ENCODE measurements at regions not wholly inside any gene's neighbourhood (a gene's known extent, or its start where the extent isn't known, plus 50 kb on each side); places are given as distances from the start of the nearest gene placed in this dataset.

- no peaks in the 10 kb centered on the region for H3K36me3 ChIP-seq
- WGBS, 2 donors, result 87 to 92% methylated on average over 2 of the region's 2 CpGs
- H3K9me3 ChIP-seq, result peaks cover 0 to 8% (median 0%) of the 10 kb centered on the region in 4 donors
- no peak overlapping the region for H3K4me3 ChIP-seq
- H3K27me3 ChIP-seq, result no peaks in the 10 kb centered on the region
- TF ChIP-seq POLR2A (IDR thresholded peaks at IDR 0.05) (no peak), CTCF (IDR thresholded peaks at IDR 0.05) (no peak), POLR2AphosphoS5 (IDR thresholded peaks at IDR 0.05) (no peak), EP300 (IDR thresholded peaks at IDR 0.05) (no peak)
- DNase-seq, result no peak
- no peaks in the 10 kb centered on the region for H3K4me1 ChIP-seq
- intact Hi-C loops (cut with DNase I), result no loop called here
- no peak overlapping the region for H3K27ac ChIP-seq
Observed at GRCh38 chr6:119575721-119576120, 226.2 kb upstream of the MAN1A1 start.

- no peak overlapping the region for H3K4me3 ChIP-seq
- no peak for TF ChIP-seq CTCF (IDR thresholded peaks at IDR 0.05)
- no peak for TF ChIP-seq EP300 (IDR thresholded peaks at IDR 0.05)
- TF ChIP-seq POLR2AphosphoS5 (IDR thresholded peaks at IDR 0.05), result no peak
- TF ChIP-seq POLR2A (IDR thresholded peaks at IDR 0.05), result no peak
- WGBS, 2 donors, result 85% methylated on average over 2 of the region's 2 CpGs
Observed at GRCh38 chr6:119568580-119568979, 219.0 kb upstream of the MAN1A1 start.

GRCh38 chr6:119566546-119567260 lies 217.1 kb upstream of the MAN1A1 start:
- Histone ChIP-seq H3K4me1 (no peaks in the 10 kb centered on the region), H3K4me3 (no peak overlapping the region), H3K9me3 (no peaks in the 10 kb centered on the region), H3K27ac (no peak overlapping the region), H3K27me3 (no peaks in the 10 kb centered on the region), H3K36me3 (no peaks in the 10 kb centered on the region)
- TF ChIP-seq POLR2A (IDR thresholded peaks at IDR 0.05) (no peak), POLR2AphosphoS5 (IDR thresholded peaks at IDR 0.05) (no peak), CTCF (IDR thresholded peaks at IDR 0.05) (no peak), EP300 (IDR thresholded peaks at IDR 0.05) (no peak)
- DNase-seq, result no peak
- 92% methylated on average over 19 of the region's 19 CpGs for WGBS, 2 donors
- intact Hi-C loops (cut with DNase I), result no loop called here

More at GRCh38 chr6:119568580-119568979, 219.0 kb upstream of the MAN1A1 start:
- H3K27ac ChIP-seq, result no peak overlapping the region
- no peak for DNase-seq
- no peaks in the 10 kb centered on the region for H3K9me3 ChIP-seq
- H3K27me3 ChIP-seq, result no peaks in the 10 kb centered on the region
- no peaks in the 10 kb centered on the region for H3K36me3 ChIP-seq
- intact Hi-C loops (cut with DNase I), result no loop called here
- H3K4me1 ChIP-seq, result no peaks in the 10 kb centered on the region

- intact Hi-C loops (cut with DNase I), result no loop called here
- no peak overlapping the region for H3K27ac ChIP-seq
- no peak overlapping the region for H3K4me3 ChIP-seq
- H3K9me3 ChIP-seq, result no peaks in the 10 kb centered on the region
- H3K4me1 ChIP-seq, result no peaks in the 10 kb centered on the region
- H3K27me3 ChIP-seq, result no peaks in the 10 kb centered on the region
- TF ChIP-seq POLR2AphosphoS5 (IDR thresholded peaks at IDR 0.05) (no peak), CTCF (IDR thresholded peaks at IDR 0.05) (no peak), EP300 (IDR thresholded peaks at IDR 0.05) (no peak), POLR2A (IDR thresholded peaks at IDR 0.05) (no peak)
- no peaks in the 10 kb centered on the region for H3K36me3 ChIP-seq
- WGBS, 2 donors, result 93 to 94% methylated on average over 3 of the region's 3 CpGs
- DNase-seq, result no peak
Observed at GRCh38 chr6:119565893-119566292, 216.3 kb upstream of the MAN1A1 start.

- Histone ChIP-seq H3K27me3 (no peaks in the 10 kb centered on the region), H3K9me3 (no peaks in the 10 kb centered on the region), H3K27ac (no peak overlapping the region), H3K4me1 (no peaks in the 10 kb centered on the region), H3K4me3 (no peak overlapping the region), H3K36me3 (no peaks in the 10 kb centered on the region)
- TF ChIP-seq CTCF (IDR thresholded peaks at IDR 0.05) (no peak), POLR2A (IDR thresholded peaks at IDR 0.05) (no peak), EP300 (IDR thresholded peaks at IDR 0.05) (no peak), POLR2AphosphoS5 (IDR thresholded peaks at IDR 0.05) (no peak)
- DNase-seq, result no peak
- intact Hi-C loops (cut with DNase I), result no loop called here
Observed at GRCh38 chr6:119562168-119562567, 212.6 kb upstream of the MAN1A1 start.

All from sigmoid colon (tissue), 6 donors.